ENCODE measurements at regions not wholly inside any gene's neighbourhood (a gene's known extent, or its start where the extent isn't known, plus 50 kb on each side); places are given as distances from the start of the nearest gene placed in this dataset.

GRCh38 chr12:29044799-29045198 is 104.3 kb upstream of the FAR2 start:
- H3K36me3 Mint-ChIP-seq (ENCODE audit: unreplicated experiment) = no peaks in the 10 kb centered on the region
- H3K4me3 Mint-ChIP-seq (ENCODE audit: unreplicated experiment) = no peak overlapping the region
- no peaks in the 10 kb centered on the region for H3K27me3 Mint-ChIP-seq (ENCODE audit: unreplicated experiment)
- H3K4me1 Mint-ChIP-seq (ENCODE audit: low read depth, unreplicated experiment) = peaks cover 7% of the 10 kb centered on the region
- H3K9me3 Mint-ChIP-seq (ENCODE audit: unreplicated experiment) = peaks cover 3% of the 10 kb centered on the region
- TF ChIP-seq, protein P1, sequence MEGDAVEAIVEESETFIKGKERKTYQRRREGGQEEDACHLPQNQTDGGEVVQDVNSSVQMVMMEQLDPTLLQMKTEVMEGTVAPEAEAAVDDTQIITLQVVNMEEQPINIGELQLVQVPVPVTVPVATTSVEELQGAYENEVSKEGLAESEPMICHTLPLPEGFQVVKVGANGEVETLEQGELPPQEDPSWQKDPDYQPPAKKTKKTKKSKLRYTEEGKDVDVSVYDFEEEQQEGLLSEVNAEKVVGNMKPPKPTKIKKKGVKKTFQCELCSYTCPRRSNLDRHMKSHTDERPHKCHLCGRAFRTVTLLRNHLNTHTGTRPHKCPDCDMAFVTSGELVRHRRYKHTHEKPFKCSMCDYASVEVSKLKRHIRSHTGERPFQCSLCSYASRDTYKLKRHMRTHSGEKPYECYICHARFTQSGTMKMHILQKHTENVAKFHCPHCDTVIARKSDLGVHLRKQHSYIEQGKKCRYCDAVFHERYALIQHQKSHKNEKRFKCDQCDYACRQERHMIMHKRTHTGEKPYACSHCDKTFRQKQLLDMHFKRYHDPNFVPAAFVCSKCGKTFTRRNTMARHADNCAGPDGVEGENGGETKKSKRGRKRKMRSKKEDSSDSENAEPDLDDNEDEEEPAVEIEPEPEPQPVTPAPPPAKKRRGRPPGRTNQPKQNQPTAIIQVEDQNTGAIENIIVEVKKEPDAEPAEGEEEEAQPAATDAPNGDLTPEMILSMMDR (IDR thresholded peaks at IDR 0.05; ENCODE audit: partially characterized antibody, unreplicated experiment) = no peak
- no peak overlapping the region for H3K27ac Mint-ChIP-seq (ENCODE audit: unreplicated experiment)
- no peak for DNase-seq

- TF ChIP-seq, protein P1 (IDR thresholded peaks at IDR 0.05; ENCODE audit: partially characterized antibody, unreplicated experiment) = no peak
- no peak for DNase-seq
Observed at GRCh38 chr12:29048787-29049186, 100.3 kb upstream of the FAR2 start.

GRCh38 chr12:29050503-29050902 is 98.6 kb upstream of the FAR2 start:
- Mint-ChIP-seq H3K36me3 (ENCODE audit: unreplicated experiment) (peaks cover 4% of the 10 kb centered on the region), H3K27ac (ENCODE audit: unreplicated experiment) (no peak overlapping the region), H3K9me3 (ENCODE audit: unreplicated experiment) (peaks cover 3% of the 10 kb centered on the region), H3K4me3 (ENCODE audit: unreplicated experiment) (no peak overlapping the region), H3K4me1 (ENCODE audit: low read depth, unreplicated experiment) (peaks cover 11% of the 10 kb centered on the region), H3K27me3 (ENCODE audit: unreplicated experiment) (peaks cover 6% of the 10 kb centered on the region)
- no peak for DNase-seq
- TF ChIP-seq, protein P1 (IDR thresholded peaks at IDR 0.05; ENCODE audit: partially characterized antibody, unreplicated experiment) = no peak

More at GRCh38 chr12:29048787-29049186, 100.3 kb upstream of the FAR2 start:
- Mint-ChIP-seq H3K36me3 (ENCODE audit: unreplicated experiment) (peaks cover 4% of the 10 kb centered on the region), H3K4me3 (ENCODE audit: unreplicated experiment) (no peak overlapping the region), H3K27ac (ENCODE audit: unreplicated experiment) (no peak overlapping the region), H3K9me3 (ENCODE audit: unreplicated experiment) (peaks cover 3% of the 10 kb centered on the region), H3K4me1 (ENCODE audit: low read depth, unreplicated experiment) (peaks cover 8% of the 10 kb centered on the region), H3K27me3 (ENCODE audit: unreplicated experiment) (no peaks in the 10 kb centered on the region)

GRCh38 chr12:29051221-29051620 is 97.9 kb upstream of the FAR2 start:
- TF ChIP-seq, protein P1 (IDR thresholded peaks at IDR 0.05; ENCODE audit: partially characterized antibody, unreplicated experiment) = no peak
- Mint-ChIP-seq H3K36me3 (ENCODE audit: unreplicated experiment) (peaks cover 4% of the 10 kb centered on the region), H3K27ac (ENCODE audit: unreplicated experiment) (no peak overlapping the region), H3K27me3 (ENCODE audit: unreplicated experiment) (peaks cover 6% of the 10 kb centered on the region), H3K4me1 (ENCODE audit: low read depth, unreplicated experiment) (peaks cover 16% of the 10 kb centered on the region), H3K9me3 (ENCODE audit: unreplicated experiment) (peaks cover 3% of the 10 kb centered on the region), H3K4me3 (ENCODE audit: unreplicated experiment) (no peak overlapping the region)
- no peak for DNase-seq

- no peak overlapping the region for H3K4me3 Mint-ChIP-seq (ENCODE audit: unreplicated experiment)
- TF ChIP-seq, protein P1 (IDR thresholded peaks at IDR 0.05; ENCODE audit: partially characterized antibody, unreplicated experiment) = no peak
- H3K27ac Mint-ChIP-seq (ENCODE audit: unreplicated experiment) = no peak overlapping the region
- peaks cover 4% of the 10 kb centered on the region for H3K36me3 Mint-ChIP-seq (ENCODE audit: unreplicated experiment)
- H3K9me3 Mint-ChIP-seq (ENCODE audit: unreplicated experiment) = no peaks in the 10 kb centered on the region
- peaks cover 6% of the 10 kb centered on the region for H3K27me3 Mint-ChIP-seq (ENCODE audit: unreplicated experiment)
- peaks cover 28% of the 10 kb centered on the region for H3K4me1 Mint-ChIP-seq (ENCODE audit: low read depth, unreplicated experiment)
- DNase-seq = no peak
Observed at GRCh38 chr12:29053567-29053966, 95.5 kb upstream of the FAR2 start.

Data from glutamatergic neuron (in vitro differentiated cells).